ENCODE measurements at regions not wholly inside any gene's neighbourhood (a gene's known extent, or its start where the extent isn't known, plus 50 kb on each side); places are given as distances from the start of the nearest gene placed in this dataset.

DNA sequence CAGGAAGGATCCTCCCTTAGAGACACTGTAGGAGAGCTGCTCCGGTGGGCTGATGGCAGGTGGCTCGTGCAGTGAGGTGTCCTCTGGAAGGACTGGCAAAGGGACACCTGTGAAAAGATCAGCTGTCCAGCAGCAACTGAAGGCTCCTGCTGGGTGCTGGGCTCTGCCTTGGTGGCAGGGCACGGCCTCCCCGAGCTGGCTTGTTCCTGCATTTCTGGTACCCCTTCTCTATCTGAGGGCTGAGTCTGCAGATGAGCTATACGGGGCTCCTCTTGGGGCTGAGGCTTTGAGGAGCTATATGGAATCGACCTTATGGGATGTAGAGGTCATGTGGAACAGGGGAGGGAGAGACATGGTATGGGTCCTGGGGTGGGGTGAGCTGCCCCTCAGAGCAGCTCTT lies 875.8 kb downstream of the BRD1 start:
- TF ChIP-seq CTCF (conservative IDR thresholded peaks at IDR 0.05; ENCODE audit: low read depth, low read length) (no peak), SMC3 (IDR thresholded peaks at IDR 0.05; ENCODE audit: low read depth, low read length) (no peak), POLR2A (IDR thresholded peaks at IDR 0.05; ENCODE audit: low read depth, low read length) (no peak), MAZ (IDR thresholded peaks at IDR 0.05; ENCODE audit: borderline replicate concordance, low read depth, low read length) (no peak), MXI1 (IDR thresholded peaks at IDR 0.05; ENCODE audit: borderline replicate concordance, low read depth, low read length) (no peak), RAD21 (IDR thresholded peaks at IDR 0.05; ENCODE audit: low read length) (no peak), ELK1 (IDR thresholded peaks at IDR 0.05; ENCODE audit: borderline replicate concordance, low read depth, low read length) (no peak), NFE2L2 (IDR thresholded peaks at IDR 0.05; ENCODE audit: low read depth, low read length) (no peak), RFX5 (IDR thresholded peaks at IDR 0.05; ENCODE audit: low read depth, low read length) (no peak), CEBPB (IDR thresholded peaks at IDR 0.05; ENCODE audit: low read depth, low read length) (no peak), BHLHE40 (IDR thresholded peaks at IDR 0.05; ENCODE audit: low read depth, low read length) (no peak), RCOR1 (IDR thresholded peaks at IDR 0.05; ENCODE audit: insufficient replicate concordance, low read length) (no peak), MAFK (IDR thresholded peaks at IDR 0.05; ENCODE audit: low read depth, low read length) (no peak)
- TF ChIP-seq, protein P1, sequence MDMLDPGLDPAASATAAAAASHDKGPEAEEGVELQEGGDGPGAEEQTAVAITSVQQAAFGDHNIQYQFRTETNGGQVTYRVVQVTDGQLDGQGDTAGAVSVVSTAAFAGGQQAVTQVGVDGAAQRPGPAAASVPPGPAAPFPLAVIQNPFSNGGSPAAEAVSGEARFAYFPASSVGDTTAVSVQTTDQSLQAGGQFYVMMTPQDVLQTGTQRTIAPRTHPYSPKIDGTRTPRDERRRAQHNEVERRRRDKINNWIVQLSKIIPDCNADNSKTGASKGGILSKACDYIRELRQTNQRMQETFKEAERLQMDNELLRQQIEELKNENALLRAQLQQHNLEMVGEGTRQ (IDR thresholded peaks at IDR 0.05; ENCODE audit: low read depth, low read length), result no peak

Measured in IMR-90 (cell line).